Upper lobe of left lung (tissue), 4 donors: ENCODE measurements at regions not wholly inside any gene's neighbourhood (a gene's known extent, or its start where the extent isn't known, plus 50 kb on each side); places are given as distances from the start of the nearest gene placed in this dataset.

Experiments
- EP300 ChIP-seq, 4 donors: sonication (generic); formaldehyde crosslinking; IDR thresholded peaks; one replicate each; pipeline ENCODE4 v1.5.1; 2017; ENCODE audit warnings: antibody characterized with exemption in 4 of 4, control low read depth in 2 of 4
- POLR2A ChIP-seq, 4 donors: fragments of 450-650 bp; IDR thresholded peaks; one replicate each; pipeline ENCODE4 v1.5.1; 2016 to 2017; ENCODE audit warnings: antibody characterized with exemption in 4 of 4, mild to moderate bottlenecking in 2 of 4
- POLR2AphosphoS5 ChIP-seq, 2 donors: sonication (generic); formaldehyde crosslinking; IDR thresholded peaks; one replicate each; pipeline ENCODE4 v1.5.1; 2017; ENCODE audit warnings: antibody characterized with exemption in 2 of 2
- TF ChIP-seq, protein P1 (sequence below), 6 experiments: fragments of 450-650 bp in 4 of 6; fragments of 200-600 bp in 2 of 6; sonication (generic) in 2 of 6; IDR thresholded peaks; one replicate each; pipeline ENCODE4 v1.5.1; 2016 to 2019; ENCODE audit warnings: antibody characterized with exemption in 6 of 6

DNA sequence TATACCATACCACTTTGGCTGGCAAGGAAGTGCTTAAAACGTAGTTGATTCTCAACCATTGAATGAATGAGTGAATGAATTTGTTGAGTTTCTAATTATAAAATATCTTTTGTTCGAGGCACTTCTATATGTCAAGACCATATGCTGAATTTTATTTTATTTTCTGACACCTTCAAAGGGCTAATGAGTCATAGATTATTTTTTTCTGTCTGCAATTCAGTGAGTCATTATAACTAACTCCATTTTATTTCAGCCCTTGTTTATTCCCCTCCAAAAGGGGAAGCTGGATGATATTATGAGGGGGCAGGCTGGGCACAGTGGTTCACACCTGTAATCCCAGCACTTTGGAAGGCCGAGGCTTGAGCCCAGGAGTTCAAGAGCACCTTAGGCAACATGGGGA, 142.4 kb downstream of the P2RY1 start:
- no peak for TF ChIP-seq POLR2AphosphoS5 (IDR thresholded peaks at IDR 0.05)
- TF ChIP-seq POLR2A (IDR thresholded peaks at IDR 0.05): no peak
- TF ChIP-seq, protein P1, sequence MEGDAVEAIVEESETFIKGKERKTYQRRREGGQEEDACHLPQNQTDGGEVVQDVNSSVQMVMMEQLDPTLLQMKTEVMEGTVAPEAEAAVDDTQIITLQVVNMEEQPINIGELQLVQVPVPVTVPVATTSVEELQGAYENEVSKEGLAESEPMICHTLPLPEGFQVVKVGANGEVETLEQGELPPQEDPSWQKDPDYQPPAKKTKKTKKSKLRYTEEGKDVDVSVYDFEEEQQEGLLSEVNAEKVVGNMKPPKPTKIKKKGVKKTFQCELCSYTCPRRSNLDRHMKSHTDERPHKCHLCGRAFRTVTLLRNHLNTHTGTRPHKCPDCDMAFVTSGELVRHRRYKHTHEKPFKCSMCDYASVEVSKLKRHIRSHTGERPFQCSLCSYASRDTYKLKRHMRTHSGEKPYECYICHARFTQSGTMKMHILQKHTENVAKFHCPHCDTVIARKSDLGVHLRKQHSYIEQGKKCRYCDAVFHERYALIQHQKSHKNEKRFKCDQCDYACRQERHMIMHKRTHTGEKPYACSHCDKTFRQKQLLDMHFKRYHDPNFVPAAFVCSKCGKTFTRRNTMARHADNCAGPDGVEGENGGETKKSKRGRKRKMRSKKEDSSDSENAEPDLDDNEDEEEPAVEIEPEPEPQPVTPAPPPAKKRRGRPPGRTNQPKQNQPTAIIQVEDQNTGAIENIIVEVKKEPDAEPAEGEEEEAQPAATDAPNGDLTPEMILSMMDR (IDR thresholded peaks at IDR 0.05): no peak
- TF ChIP-seq EP300 (IDR thresholded peaks at IDR 0.05): no peak
